Muscle layer of duodenum (tissue), 2 donors: ENCODE measurements at regions not wholly inside any gene's neighbourhood (a gene's known extent, or its start where the extent isn't known, plus 50 kb on each side); places are given as distances from the start of the nearest gene placed in this dataset.

Source experiments
- H3K27ac ChIP-seq: one replicate; pipeline ENCODE4 v1.7.0; 2013; ENCODE audit warnings: mild to moderate bottlenecking, low read length
- H3K27me3 ChIP-seq: one replicate; pipeline ENCODE4 v1.7.0; 2013; ENCODE audit warnings: low read depth, mild to moderate bottlenecking, control low read depth, low read length
- H3K36me3 ChIP-seq, 2 donors: one replicate each; pipeline ENCODE4 v1.7.0; 2013; ENCODE audit warnings: low read length in 2 of 2, control low read depth in 1 of 2, mild to moderate bottlenecking in 1 of 2; ENCODE audit not compliant: insufficient read depth in 2 of 2, control insufficient read depth in 1 of 2
- H3K4me1 ChIP-seq, 2 donors: one replicate each; pipeline ENCODE4 v1.7.0; 2013; ENCODE audit warnings: low read length in 2 of 2, mild to moderate bottlenecking in 2 of 2, control low read depth in 1 of 2, moderate library complexity in 1 of 2; ENCODE audit not compliant: insufficient read depth in 2 of 2, control insufficient read depth in 1 of 2
- H3K4me3 ChIP-seq, 2 donors: one replicate each; pipeline ENCODE4 v1.7.0; 2013; ENCODE audit warnings: low read length in 2 of 2, low read depth in 1 of 2, mild to moderate bottlenecking in 1 of 2
- H3K9me3 ChIP-seq, 2 donors: one replicate each; pipeline ENCODE4 v1.7.0; 2013; ENCODE audit warnings: low read length in 2 of 2, control low read depth in 1 of 2, mild to moderate bottlenecking in 1 of 2; ENCODE audit not compliant: control insufficient read depth in 1 of 2
- donor health status: healthy.

- Histone ChIP-seq H3K4me3 (peak overlapping the region; percentile 38 to 47), H3K27me3 (peaks cover 36% of the 10 kb centered on the region)
These were observed 104.9 kb upstream of the PRDM1 start for GRCh38 chr6:105981002-105981887.

DNA sequence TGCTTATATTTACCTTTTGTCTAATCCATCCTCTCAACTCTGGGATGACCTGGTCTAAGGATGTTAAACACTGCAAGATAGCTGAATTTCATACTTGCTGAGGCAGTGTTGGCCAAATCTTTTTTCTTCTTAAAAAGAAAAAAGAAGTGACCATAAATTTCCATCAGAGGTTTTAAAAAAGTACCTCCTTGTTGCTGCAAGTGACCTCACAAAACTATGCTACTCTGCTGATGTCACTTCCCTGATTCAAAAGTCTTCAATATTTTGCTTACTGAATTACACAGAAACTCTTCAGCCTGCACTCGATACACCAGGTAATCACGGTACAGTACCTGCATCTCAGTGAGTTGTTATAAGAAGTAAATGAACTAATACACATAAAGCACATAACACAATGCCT is 107.2 kb upstream of the PRDM1 start:
- Histone ChIP-seq H3K9me3 (no peaks in the 10 kb centered on the region), H3K36me3 (no peaks in the 10 kb centered on the region), H3K27ac (no peak overlapping the region), H3K4me3 (no peak overlapping the region), H3K4me1 (peaks cover 0 to 12% of the 10 kb centered on the region in 2 donors), H3K27me3 (peaks cover 23% of the 10 kb centered on the region)

More at GRCh38 chr6:105981002-105981887, 104.9 kb upstream of the PRDM1 start:
- no peaks in the 10 kb centered on the region for H3K9me3 ChIP-seq
- H3K4me1 ChIP-seq = peaks cover 0 to 20% of the 10 kb centered on the region in 2 donors
- H3K36me3 ChIP-seq = no peaks in the 10 kb centered on the region
- H3K27ac ChIP-seq = no peak overlapping the region

GRCh38 chr6:105977934-105978504 is 108.1 kb upstream of the PRDM1 start:
- Histone ChIP-seq H3K9me3 (peaks cover under 1 to 2% of the 10 kb centered on the region in 2 donors), H3K4me3 (no peak overlapping the region), H3K27ac (no peak overlapping the region), H3K27me3 (peaks cover 22% of the 10 kb centered on the region), H3K36me3 (no peaks in the 10 kb centered on the region), H3K4me1 (peaks cover 0 to 12% of the 10 kb centered on the region in 2 donors)

GRCh38 chr6:105974986-105975385 is 111.2 kb upstream of the PRDM1 start:
- no peaks in the 10 kb centered on the region for H3K4me1 ChIP-seq
- peaks cover 10 to 11% of the 10 kb centered on the region in 2 donors for H3K9me3 ChIP-seq
- no peaks in the 10 kb centered on the region for H3K36me3 ChIP-seq

GRCh38 chr6:105972440-105972839 is 113.7 kb upstream of the PRDM1 start:
- no peaks in the 10 kb centered on the region for H3K36me3 ChIP-seq
- H3K4me3 ChIP-seq = no peak overlapping the region
- H3K4me1 ChIP-seq = no peaks in the 10 kb centered on the region
- peaks cover 10 to 11% of the 10 kb centered on the region in 2 donors for H3K9me3 ChIP-seq
- no peak overlapping the region for H3K27ac ChIP-seq
- peaks cover 3% of the 10 kb centered on the region for H3K27me3 ChIP-seq

More at GRCh38 chr6:105974986-105975385, 111.2 kb upstream of the PRDM1 start:
- Histone ChIP-seq H3K4me3 (no peak overlapping the region), H3K27me3 (peaks cover 3% of the 10 kb centered on the region), H3K27ac (no peak overlapping the region)

DNA sequence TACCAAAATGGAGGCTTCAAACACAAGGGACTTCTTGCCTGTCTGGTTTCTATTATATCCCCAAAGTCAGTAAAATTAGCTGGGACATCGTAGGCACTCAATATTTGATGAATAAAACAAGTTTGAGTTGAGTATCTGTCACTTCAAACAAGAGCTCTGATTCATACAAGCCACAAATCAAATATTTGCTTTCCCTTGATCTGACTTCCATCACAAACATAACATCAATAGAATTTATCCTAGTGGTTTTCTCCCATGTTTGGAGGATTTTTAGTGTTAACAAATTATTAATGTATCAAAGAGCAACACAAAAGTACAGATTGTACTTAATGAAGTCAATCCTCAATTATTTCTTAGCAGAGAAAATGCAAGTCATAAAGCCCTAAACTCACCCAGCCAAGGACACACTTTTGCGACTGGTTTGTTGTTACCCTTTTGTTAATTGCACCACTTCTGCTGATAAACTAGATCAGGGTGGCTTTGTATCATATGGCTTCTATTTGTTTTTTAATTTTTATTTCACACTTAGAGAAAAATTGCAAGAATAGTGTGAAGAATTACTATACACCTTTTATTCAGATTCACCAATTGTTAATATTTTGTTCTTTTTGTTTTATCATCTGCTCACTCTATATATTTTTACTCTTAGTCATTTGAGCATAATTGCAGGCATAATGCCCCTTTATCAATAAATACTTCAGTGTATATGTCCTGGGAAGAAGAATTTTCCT is 117.4 kb upstream of the PRDM1 start:
- no peak overlapping the region for H3K27ac ChIP-seq
- H3K36me3 ChIP-seq = no peaks in the 10 kb centered on the region
- no peaks in the 10 kb centered on the region for H3K27me3 ChIP-seq
- no peaks in the 10 kb centered on the region for H3K4me1 ChIP-seq
- H3K4me3 ChIP-seq = no peak overlapping the region
- H3K9me3 ChIP-seq = peaks cover 10 to 11% of the 10 kb centered on the region in 2 donors

DNA sequence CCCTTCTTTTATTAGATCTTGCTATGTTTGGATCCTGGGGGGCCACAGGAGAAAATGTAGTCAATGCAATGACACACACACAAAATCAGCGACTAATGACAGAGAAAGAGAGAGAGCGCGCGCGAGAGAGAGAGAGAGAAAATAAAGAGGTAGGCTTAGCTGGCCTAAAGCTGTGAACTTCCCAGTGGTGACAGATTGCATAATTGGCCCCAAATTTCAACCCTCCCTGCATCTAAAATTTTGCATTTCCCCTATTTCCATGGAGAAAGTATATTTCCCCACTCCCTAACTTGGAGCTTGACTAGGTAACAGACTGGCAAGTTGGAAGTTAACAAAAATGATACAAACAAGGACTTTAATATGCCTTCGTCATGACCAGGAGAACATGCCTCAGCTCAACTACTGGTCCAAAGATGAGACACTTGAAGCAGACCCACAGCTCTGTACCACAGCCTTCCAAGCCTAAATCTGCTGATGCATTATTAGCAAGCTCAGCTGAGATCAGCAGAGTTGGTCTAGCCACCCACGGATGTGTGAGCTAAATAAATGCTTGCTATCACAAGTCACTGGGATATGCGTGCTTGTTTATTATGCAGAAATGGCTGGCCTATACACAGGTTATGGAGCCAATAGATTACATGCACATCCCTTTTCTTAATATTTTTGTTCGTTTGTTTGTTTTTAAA is 118.1 kb upstream of the PRDM1 start:
- Histone ChIP-seq H3K36me3 (no peaks in the 10 kb centered on the region), H3K27me3 (no peaks in the 10 kb centered on the region), H3K9me3 (peaks cover 10% of the 10 kb centered on the region in 2 donors), H3K4me3 (no peak overlapping the region), H3K27ac (no peak overlapping the region), H3K4me1 (no peaks in the 10 kb centered on the region)

GRCh38 chr6:105966481-105966880 is 119.7 kb upstream of the PRDM1 start:
- Histone ChIP-seq H3K9me3 (no peaks in the 10 kb centered on the region), H3K27ac (no peak overlapping the region), H3K4me3 (no peak overlapping the region)

GRCh38 chr6:105964979-105965760 is 121.0 kb upstream of the PRDM1 start:
- H3K27me3 ChIP-seq = no peaks in the 10 kb centered on the region
- no peaks in the 10 kb centered on the region for H3K4me1 ChIP-seq
- no peaks in the 10 kb centered on the region for H3K36me3 ChIP-seq
- H3K9me3 ChIP-seq = no peaks in the 10 kb centered on the region
- H3K4me3 ChIP-seq = no peak overlapping the region
- no peak overlapping the region for H3K27ac ChIP-seq

More at GRCh38 chr6:105966481-105966880, 119.7 kb upstream of the PRDM1 start:
- Histone ChIP-seq H3K36me3 (no peaks in the 10 kb centered on the region), H3K27me3 (no peaks in the 10 kb centered on the region), H3K4me1 (no peaks in the 10 kb centered on the region)

DNA sequence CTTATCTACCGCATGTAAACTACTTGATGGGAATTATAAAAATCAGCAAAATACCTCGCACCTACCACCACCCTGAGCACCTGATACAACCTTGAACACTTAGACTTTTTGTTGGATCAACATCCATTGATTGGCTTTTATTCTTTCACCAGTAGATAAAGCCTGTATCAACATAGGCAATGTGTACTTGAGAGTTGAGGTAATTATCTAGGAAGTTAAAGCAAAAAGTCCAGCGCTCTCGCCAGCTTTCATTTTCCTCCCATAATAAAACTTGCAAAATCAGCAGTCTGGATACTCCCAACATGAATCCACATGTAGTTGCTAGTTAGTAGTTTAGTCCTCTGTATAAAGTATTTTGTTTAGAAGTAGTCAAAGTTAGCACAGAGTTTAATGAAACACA is 132.0 kb upstream of the PRDM1 start:
- H3K27me3 ChIP-seq = no peaks in the 10 kb centered on the region
- H3K9me3 ChIP-seq = no peaks in the 10 kb centered on the region
- no peak overlapping the region for H3K4me3 ChIP-seq
- no peak overlapping the region for H3K27ac ChIP-seq
- no peaks in the 10 kb centered on the region for H3K36me3 ChIP-seq
- no peaks in the 10 kb centered on the region for H3K4me1 ChIP-seq
